ENCODE measurements at regions not wholly inside any gene's neighbourhood (a gene's known extent, or its start where the extent isn't known, plus 50 kb on each side); places are given as distances from the start of the nearest gene placed in this dataset.

DNA sequence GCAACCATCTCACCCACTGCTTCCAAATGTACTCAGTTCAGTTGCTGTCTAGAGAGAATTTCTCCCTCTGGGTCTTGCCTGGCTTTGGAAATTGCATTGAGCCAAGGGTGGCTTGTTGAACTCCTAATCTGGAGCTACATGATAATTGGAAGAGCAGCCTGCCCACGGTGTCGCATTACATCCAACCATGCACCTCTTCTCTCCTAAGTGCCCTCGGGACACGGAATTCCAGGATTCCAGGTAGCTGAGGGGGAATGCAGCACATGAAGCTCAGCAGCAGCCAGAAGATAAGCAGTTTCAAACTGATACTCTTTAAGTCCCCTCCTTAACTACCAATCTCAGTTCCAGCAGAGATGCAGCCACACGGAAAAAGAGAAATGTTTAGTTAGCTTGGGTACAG, 509.4 kb upstream of the KLF4 start:
- DNase-seq (ENCODE audit: low spot score) = peak; percentile 61

DNA sequence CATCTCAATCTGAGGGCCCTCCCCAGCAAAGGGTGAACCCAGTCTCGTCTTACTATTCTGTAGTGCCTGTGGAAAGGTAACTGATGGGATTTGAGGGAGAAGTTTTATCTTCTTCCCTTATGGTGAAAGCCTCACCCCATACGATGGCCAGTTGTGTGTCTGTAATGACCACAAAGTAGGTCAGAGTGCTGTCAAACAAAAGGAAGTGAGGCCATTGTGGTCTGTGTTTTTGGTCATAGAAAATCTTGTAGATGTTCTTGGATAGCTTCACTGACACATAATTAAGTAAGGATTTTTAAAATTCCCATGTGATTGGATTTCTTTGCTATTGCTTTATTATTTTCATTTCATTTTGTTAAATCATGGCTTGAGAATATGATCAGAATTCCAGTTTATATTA, 505.1 kb upstream of the KLF4 start:
- DNase-seq (ENCODE audit: low spot score) = no peak

DNA sequence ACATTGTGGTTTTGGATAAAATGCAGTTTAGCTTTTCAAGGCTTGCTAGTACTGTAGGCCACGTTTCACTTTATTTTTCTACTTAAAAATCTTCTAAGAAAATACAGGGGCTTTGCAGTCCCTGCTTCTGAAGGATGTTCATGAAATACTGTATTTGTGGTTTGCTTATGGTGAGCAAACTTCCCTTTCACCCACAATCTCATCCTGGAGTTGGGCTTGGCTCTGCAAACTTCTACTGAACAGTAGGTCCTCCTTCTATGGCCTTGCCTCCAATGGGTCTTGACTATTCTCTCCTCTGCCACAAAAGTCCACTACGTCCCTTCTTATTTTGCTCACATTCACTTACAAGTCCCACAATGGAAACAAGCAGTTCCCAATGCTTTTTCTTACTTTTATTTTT, 502.7 kb upstream of the KLF4 start:
- DNase-seq (ENCODE audit: low spot score) = no peak

DNA sequence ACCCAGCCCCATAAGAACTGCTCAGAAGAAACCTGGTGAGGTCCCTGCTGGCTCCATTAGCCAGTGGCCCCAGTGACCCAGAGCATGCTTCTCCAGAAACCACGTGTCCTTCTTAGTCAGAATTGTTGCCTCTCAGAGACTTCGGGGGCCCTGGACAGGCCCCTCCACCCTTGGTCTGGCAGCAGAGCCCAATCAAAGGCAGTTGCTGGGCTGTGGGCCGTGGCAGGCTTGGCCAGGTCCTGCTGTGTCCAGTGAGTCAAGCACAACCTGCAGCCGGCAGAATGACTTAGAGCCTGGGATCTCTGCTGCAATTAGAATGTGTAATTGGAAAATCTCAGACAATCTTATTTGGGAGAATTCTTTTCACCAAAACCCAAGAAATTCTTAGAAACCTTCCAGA, 502.0 kb upstream of the KLF4 start:
- DNase-seq (ENCODE audit: low spot score) = no peak

DNA sequence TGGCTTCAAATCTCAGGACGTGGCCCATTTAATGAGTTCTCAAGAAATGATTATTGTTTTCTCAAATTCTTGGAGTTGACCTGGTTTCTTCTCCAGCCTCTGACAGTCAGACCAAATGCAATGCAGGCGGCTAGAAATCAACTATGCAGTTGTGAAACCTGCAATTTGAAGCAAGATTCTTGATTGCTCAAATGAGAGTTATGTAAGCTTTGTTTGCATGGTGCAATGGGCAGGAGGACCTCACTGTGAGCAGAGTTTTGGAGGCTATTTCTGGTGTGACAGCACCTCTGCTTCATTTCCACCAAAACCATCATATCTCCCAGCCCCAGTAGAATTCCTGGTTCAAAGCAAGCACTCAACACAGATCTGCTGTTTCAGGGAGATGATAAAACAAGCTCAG, 500.0 kb upstream of the KLF4 start:
- DNase-seq (ENCODE audit: low spot score) = no peak

DNA sequence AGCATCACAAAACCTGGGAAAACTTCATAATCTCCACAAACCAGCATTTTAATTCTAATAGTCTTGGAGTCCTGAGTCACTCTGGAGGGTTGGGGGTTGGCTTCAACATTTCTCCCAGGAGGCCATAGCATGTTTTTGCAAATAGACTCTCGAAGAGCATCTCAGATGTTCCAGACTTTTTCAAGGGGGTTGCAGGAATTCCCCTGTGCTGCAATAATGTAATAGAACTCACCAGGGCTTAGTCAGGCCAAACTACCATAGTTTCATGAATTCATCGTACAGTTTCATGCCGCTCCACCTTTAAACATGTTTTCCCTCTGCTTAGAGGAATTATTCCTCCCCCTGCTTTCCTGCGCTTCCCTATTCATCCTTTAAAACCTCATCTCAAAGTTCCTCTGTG, 499.5 kb upstream of the KLF4 start:
- no peak for DNase-seq (ENCODE audit: low spot score)

DNA sequence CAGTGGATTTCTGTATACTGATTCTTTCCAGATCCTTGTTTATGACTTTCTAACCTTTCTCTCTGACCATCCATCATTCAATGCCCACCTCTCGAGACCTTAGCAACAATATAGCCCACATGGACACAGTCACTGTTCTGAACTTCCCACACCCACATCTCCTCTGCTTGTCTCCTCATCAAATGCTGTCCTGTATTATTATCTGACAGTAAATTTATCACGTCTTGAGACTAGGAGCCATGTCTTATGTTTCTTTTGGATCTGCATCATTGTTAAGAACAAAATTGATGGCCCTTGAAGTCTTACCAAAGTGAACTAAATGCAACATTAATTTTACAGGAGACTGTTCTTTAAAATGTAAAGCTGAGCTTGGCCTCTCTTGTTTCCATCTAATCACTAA, 495.4 kb upstream of the KLF4 start:
- DNase-seq (ENCODE audit: low spot score) = no peak

DNA sequence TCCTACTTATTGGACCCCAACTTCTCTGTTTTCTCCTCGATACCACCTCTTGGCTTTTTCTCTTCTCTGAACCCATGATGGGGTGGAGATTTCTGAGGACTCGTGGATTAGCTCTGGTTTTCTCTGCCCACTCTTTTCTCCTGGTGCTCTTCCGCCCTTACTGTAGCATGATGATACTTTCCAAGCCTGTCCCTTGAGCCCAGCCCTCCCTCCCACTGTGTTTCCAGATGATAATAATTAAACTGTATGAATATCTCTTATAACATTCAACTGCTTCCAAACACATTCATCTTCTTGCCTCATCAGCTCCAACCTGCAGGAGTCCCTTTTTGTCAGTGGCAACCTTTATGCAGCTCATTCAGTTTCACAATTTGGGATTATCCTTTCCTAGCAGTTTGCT, 494.2 kb upstream of the KLF4 start:
- no peak for DNase-seq (ENCODE audit: low spot score)

DNA sequence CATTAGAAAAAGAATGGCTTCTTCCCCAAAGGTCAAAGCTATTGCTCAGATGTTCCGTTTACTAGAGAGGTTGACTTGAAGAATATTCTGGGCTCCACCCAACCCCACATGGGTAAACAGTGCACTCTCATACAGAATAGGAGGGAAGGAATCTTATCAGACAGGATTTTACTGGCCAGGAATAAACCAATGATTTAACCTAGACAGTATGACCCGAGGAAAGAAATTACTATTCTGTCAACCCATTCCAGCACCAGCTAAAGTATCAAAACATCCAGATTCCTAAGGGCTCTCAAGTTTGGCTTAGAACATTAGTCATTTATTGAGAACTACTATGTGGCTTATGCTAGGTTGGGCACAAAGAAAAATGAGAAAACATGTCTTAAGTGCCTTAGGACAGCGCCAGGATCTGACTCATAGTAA, 493.6 kb upstream of the KLF4 start:
- no peak for DNase-seq (ENCODE audit: low spot score)

DNA sequence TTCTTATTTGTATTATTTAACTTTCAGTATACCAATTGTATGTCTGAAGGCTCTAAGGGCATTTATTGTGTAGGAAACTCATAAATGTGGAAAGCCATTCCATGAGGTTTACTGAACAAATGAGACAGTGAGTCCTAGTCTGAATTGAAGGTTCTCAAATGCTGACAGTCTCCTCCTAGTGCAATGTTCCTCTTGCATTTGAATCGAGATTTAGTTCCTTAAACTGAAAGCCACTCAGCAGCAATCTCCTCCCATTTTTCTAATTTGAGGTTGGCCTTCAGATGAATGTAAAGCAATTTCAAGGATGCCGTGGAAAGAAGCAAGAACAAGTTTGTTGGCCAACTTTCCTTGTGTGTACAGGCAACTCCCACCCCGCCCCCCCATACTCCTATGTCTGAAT, 493.2 kb upstream of the KLF4 start:
- DNase-seq (ENCODE audit: low spot score) = no peak

DNA sequence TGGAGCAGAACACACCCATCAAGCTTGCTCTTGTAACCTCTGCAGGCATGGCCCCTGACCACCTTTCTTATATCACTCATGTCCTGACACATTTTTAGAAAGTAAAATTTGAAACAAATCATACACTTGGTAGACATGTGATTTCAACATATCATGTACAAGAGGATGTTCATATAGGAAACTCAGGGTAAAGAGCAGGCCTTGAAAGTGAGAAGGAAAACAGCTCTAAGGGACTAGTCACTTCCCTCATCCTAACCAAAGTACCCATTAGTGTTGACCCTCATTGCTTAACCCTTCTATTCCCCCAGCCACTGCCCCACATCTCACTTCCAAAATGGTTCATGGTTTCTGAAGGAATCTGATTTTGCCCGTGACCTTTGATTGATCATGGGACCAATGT, 492.4 kb upstream of the KLF4 start:
- DNase-seq (ENCODE audit: low spot score) = no peak

DNA sequence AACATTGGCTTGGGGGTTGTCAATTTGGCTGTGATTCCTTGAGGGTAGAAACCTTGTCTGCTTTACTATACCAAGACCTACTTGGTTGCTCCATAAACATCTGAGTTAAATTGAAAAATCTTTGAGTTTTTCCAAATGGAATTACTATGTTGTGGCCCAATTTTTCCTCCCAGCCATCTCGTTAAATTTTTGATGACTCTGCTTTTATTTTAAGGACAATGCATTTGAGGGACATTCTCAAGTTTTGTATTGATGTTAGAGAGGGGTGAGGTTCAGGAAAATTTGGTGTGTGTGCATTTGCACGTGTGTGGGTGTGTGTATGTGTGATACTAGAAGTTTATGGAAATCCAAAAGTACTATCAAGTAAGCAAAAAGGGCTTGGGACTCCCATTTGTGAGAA, 491.4 kb upstream of the KLF4 start:
- DNase-seq (ENCODE audit: low spot score) = no peak

DNA sequence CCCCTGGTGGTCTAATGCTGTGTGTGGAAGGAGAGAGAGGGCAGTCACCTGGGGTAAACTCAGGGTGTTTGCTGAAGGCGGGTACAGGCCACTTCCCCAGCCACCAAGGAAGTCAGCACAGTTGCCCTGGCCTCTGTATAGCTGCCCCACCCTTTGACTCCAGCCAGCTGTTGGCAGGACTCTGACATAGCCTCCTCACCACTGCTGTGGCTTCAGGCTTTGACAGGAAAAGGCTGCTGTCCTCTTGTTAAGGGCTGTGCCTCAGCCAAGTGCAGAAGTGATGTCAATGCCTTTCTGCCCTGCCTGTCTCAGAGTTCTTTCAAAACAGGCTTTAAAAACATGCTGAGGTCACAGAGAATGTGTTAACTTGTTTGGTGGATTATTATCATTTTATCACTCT, 487.2 kb upstream of the KLF4 start:
- DNase-seq (ENCODE audit: low spot score) = no peak

DNA sequence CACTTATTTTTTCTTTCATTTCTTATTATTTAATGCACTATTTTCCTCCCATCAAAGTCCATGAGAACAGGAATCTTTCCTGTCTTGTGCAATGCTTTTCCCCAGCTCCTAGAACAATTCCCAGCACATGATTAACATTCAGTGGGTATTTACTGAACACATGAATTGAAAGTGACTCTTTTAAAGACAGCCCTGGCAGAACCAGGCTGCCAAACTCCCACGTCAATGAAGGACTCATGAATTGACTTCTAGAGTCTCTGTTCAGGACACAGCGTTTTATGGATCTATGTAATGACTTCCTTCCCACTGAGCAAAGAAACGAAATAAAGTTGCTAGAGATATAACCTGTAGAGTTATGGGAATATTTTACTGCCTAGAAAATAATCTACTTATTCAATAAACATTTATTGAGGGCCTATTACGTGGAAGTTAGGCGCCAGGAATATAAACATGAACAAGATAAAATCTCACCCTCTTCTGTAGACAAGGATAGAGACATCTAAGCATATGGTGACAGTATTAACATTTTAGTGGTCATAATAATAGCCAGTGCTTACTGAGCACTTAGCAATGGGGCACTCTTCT, 485.9 kb upstream of the KLF4 start:
- DNase-seq (ENCODE audit: low spot score) = no peak

DNA sequence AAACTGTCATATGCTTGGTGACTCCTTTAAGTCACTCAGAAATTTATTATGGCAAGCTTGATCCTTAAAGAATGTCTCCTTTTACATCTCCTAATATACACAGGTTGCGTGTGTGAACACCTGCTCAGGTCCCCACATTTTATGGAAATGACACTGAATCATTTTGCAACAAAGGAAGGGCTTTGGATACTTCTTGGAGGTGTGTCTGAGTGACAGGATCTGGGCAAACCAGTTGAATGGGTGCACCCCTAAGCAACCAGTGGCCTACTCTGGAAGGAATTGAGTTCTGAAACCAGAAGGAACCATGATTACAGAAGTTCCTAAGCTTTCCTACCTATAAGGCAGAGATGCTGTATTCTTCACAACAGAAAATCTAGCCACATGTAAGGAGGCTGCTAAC, 483.9 kb upstream of the KLF4 start:
- DNase-seq (ENCODE audit: low spot score) = no peak

DNA sequence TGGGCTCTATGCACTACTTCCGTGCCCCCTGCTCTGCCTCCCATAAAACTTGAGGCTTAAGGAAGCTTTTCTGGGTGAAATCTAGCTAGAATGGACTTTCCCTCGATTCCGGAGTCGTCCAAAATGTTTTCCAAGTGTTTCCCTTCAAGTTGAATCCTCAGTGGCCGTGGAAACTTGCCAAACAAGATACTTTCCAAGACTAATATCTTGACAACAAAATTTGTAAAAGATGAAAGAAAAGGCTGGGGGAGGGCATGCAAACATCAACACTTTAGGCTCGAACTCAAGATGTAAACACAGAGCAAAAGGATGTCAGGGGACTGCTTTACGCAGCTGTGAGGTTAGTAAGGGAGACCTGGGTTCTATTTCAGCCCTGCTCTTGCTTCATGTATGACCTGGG, 482.8 kb upstream of the KLF4 start:
- DNase-seq (ENCODE audit: low spot score) = no peak

DNA sequence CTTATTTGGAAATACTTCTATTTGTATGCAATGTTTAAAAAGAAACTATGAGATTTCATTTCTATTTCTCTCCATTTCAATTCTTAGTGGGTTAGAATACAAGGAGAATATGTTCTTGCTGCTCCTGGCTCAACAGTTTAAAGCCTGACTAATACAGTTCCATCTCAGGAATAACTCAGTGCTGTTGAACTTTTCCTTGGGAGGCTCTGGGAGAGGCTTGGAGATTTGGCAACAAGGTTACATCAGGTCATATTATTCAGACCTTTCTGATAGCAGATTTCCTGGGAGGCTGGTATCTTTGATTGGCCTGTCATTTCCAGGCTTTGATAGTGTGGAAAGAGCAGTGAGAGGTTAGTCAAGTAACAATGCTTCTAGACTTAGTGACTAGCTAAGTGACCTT, 481.7 kb upstream of the KLF4 start:
- no peak for DNase-seq (ENCODE audit: low spot score)

DNA sequence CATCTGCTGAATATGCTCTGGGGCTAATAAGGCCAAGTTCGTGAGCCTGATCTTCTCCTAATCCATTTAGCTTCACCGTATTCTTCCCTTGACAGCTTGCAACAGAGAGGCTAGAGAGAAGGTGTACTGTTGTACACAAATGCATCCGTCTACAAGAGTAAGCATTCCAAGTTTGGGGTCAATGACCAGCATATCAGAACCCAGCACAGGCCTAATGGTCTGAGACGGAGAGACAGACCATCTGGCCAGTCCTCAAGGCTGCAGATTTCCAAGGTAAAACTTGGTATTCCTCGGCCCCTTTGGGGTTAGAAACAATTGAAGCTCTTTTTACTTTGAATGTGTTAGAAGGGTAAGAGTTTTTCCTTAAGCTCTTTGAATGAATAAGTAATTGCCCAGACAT, 481.2 kb upstream of the KLF4 start:
- no peak for DNase-seq (ENCODE audit: low spot score)

DNA sequence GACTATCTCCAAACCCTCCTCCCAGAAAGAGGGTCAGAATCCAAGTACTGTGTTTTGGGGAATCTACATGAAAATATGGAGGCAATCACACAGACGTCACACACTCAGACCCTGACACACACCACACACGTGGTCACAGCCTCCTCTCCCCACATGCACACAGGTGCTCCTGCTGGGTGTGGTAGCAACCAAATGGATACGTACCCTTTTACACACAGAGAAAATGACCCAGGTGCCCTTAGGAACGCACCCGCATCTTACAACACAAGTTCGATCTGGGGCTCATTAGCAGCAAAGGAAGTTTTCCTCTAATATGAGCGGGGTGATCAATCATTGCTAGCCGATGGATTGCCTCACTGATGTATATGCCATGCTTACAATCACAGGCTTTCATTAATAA, 480.2 kb upstream of the KLF4 start:
- no peak for DNase-seq (ENCODE audit: low spot score)

DNA sequence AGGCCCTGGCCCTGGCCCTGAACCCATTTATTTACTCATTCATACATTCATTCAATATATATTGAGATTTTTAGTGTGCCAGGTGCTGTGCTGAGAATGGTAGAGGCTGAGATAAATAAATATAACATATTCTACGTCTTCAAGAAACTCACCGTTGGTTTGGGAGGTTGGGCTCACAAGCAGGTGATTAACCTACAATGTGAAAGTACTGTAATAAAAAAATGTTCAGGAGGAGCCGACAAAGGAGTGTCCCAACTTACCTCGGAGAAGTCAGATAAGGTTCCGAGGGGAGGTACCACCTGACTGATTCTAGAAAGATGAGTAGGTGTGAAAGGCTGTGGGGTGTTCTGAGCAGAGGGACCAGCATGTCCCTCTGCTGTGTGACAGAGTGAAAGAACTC, 479.6 kb upstream of the KLF4 start:
- no peak for DNase-seq (ENCODE audit: low spot score)

DNA sequence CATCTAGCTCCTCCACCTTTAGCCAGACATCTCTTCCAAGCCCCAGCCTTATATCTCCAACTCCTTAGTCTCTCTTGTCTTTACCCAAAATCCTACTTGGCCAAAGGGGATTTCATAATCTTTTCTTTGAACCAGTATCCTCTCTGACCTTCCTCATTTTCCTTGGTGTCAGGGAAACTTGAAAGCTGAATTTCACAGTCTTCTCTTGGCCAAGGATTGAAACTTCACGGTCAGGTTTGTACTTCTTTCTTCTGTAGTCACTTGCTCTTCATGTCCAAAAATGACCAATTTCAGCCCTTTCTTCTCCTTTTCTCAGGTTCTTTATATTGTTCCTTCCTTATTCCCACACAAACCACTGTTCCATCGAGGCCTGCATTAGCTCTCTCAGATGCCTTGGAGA, 473.7 kb upstream of the KLF4 start:
- no peak for DNase-seq (ENCODE audit: low spot score)

DNA sequence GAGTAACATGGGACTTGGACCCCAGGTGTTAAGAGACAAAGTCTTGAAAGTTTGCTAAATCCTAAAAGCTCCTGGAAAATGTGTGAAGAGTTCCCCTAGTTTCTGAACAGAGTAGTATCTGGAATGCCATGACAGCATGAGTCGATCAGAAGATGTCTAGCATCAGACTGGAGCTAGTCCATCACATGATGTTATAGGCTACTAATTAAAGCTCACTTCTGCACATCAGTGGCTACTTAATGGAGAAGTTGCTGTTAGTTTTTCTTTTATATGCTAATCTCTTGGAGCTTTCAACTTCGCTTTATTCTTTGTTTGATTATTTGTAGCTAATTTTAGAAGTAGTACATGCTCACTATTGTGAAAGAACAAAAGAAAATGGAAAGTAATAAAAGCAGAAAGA, 471.3 kb upstream of the KLF4 start:
- no peak for DNase-seq (ENCODE audit: low spot score)

DNA sequence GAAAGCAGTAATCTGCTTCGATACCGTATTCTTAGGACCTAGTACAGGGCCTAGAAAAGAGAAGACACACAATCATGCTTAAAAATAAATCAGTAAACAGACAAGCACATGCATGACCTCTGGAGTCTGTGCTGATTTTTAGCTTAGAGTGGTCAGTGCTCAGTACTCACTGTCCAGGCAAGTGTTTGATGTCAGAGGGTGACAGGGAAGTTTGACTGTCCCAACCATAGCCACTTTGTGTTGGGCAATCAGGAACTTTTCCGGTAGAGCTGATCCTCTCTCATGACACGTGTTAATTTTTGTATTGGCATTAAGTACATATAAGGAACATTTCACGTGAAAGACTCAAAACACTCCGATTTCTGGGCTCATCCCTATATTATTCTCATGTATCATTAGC, 464.7 kb upstream of the KLF4 start:
- no peak for DNase-seq (ENCODE audit: low spot score)

DNA sequence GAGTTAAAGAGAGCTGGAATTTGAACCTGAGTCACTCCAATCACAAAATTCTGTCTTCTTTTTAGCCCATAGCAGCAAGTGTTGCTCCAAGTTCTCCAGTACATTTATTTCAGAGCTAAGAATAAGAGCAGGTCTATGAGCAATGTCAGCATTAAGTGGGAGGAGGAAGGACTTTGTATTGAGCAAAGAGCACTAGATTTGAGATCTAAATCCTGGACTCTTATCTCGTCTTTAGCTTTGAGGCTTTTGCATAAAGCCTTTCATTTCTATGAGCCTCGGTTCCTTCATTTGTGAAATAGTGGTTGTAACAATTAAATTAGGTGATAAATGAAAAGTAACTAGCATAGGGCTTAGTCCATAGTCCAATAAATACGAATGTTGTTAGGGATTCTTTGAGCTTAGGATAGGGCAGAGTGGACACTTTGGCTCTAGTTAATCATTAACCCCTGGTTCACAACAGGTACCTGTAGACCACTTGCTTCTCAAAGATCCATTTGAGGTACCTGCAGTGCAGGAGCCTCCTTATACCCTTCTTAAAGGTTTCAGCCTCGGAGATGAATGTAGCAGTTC, 464.1 kb upstream of the KLF4 start:
- DNase-seq (ENCODE audit: low spot score) = no peak

DNA sequence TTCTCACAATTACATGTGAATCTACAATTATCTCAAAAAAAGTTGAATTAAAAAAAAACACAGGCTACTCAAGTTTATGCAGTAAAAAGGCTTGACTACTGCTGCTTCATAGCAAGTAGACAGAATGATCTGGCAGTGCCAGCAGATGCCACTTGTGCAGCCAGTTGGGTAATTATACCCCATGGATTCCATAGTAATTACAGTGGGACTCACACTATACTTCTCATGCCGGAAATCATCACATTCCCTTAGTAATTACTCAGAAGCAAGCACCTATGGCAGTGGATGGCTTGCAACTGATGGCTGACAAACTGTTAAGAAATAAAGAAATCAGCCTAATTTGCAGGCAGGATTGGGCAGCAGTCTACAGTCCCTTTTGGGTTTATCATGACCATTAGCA, 463.2 kb upstream of the KLF4 start:
- peak; percentile 11 for DNase-seq (ENCODE audit: low spot score)

Data from iPS-NIHi11 (cell line).